Mucosa of descending colon (tissue), 3 donors: ENCODE measurements at regions not wholly inside any gene's neighbourhood (a gene's known extent, or its start where the extent isn't known, plus 50 kb on each side); places are given as distances from the start of the nearest gene placed in this dataset.

Experiments
- ATAC-seq: fragments of 200-7000 bp; cut with Tn5 transposase; one replicate; pipeline ENCODE4 v1.9.1; 2020; ENCODE audit warnings: mild to moderate bottlenecking, moderate library complexity
- DNase-seq, 3 donors: peaks; one replicate each; pipeline ENCODE4 v3.0.0-alpha.2; 2020
- H3K36me3 ChIP-seq: fragments of 200-600 bp; one replicate; pipeline ENCODE4 v1.8.0; 2021; ENCODE audit warnings: low read depth, mild to moderate bottlenecking
- H3K4me1 ChIP-seq: fragments of 200-600 bp; one replicate; pipeline ENCODE4 v1.8.0; 2021; ENCODE audit warnings: low read depth, mild to moderate bottlenecking
- H3K4me3 ChIP-seq: fragments of 200-600 bp; one replicate; pipeline ENCODE4 v1.8.0; 2021; ENCODE audit warnings: mild to moderate bottlenecking
- H3K9me3 ChIP-seq: fragments of 200-600 bp; one replicate; pipeline ENCODE4 v1.8.0; 2021; ENCODE audit warnings: mild to moderate bottlenecking
- CTCF ChIP-seq: fragments of 200-600 bp; IDR thresholded peaks from one replicate; pipeline ENCODE4 v1.8.0; 2022; ENCODE audit warnings: antibody characterized with exemption, mild to moderate bottlenecking
- intact Hi-C, 2 donors: fragments of 100-400 bp; cut with DNase I in 1 of 2; cut with micrococcal nuclease in 1 of 2; formaldehyde crosslinking; loops; one replicate each; pipeline versions ENCODE4 v1.11.0 to v1.11.1; 2022; cut with DNase I, micrococcal nuclease
- donor health status: DM: no; HTN: no; CAD: no; lungs with moderate emphysema.
- donor health status: DM: no; HTN: no; CAD: no.
- donor health status: DM: no; HTN: yes; CAD: no.

- H3K4me3 ChIP-seq, result no peak overlapping the region
- DNase-seq (peak; percentile 56 to 95 (median 76)), ATAC-seq (peak; percentile 99)
- no peaks in the 10 kb centered on the region for H3K4me1 ChIP-seq
- H3K9me3 ChIP-seq, result no peaks in the 10 kb centered on the region
- no peaks in the 10 kb centered on the region for H3K36me3 ChIP-seq
- intact Hi-C loops, result no loop called here
- peak; percentile 78 for TF ChIP-seq CTCF
Observed at GRCh38 chr18:45212181-45213039, 402.9 kb upstream of the SLC14A2 start.

GRCh38 chr18:45213040-45213333 is 402.3 kb upstream of the SLC14A2 start:
- H3K9me3 ChIP-seq, result no peaks in the 10 kb centered on the region
- no peak for ATAC-seq
- intact Hi-C loops, result no loop called here

GRCh38 chr18:45218436-45218835 is 396.8 kb upstream of the SLC14A2 start:
- TF ChIP-seq CTCF, result no peak

More at GRCh38 chr18:45213040-45213333, 402.3 kb upstream of the SLC14A2 start:
- no peak for DNase-seq
- no peaks in the 10 kb centered on the region for H3K4me1 ChIP-seq
- H3K36me3 ChIP-seq, result no peaks in the 10 kb centered on the region
- no peak overlapping the region for H3K4me3 ChIP-seq
- no peak for TF ChIP-seq CTCF

GRCh38 chr18:45221363-45221762 is 393.9 kb upstream of the SLC14A2 start:
- Histone ChIP-seq H3K4me1 (no peaks in the 10 kb centered on the region), H3K4me3 (no peak overlapping the region), H3K9me3 (no peaks in the 10 kb centered on the region), H3K36me3 (no peaks in the 10 kb centered on the region)
- TF ChIP-seq CTCF, result no peak
- DNase-seq (no peak), ATAC-seq (no peak)
- intact Hi-C loops, result loop anchor here in 1 of 2 donors (5.0 kb wide), 1 partner anchor 644 kb away; no protein-coding TSS in a partner anchor

More at GRCh38 chr18:45218436-45218835, 396.8 kb upstream of the SLC14A2 start:
- intact Hi-C loops, result no loop called here
- Histone ChIP-seq H3K9me3 (no peaks in the 10 kb centered on the region), H3K4me3 (no peak overlapping the region), H3K4me1 (no peaks in the 10 kb centered on the region), H3K36me3 (no peaks in the 10 kb centered on the region)
- no peak for ATAC-seq
- no peak for DNase-seq

- no peaks in the 10 kb centered on the region for H3K36me3 ChIP-seq
- H3K4me3 ChIP-seq, result no peak overlapping the region
- ATAC-seq (no peak), DNase-seq (no peak)
- H3K4me1 ChIP-seq, result no peaks in the 10 kb centered on the region
- H3K9me3 ChIP-seq, result no peaks in the 10 kb centered on the region
- intact Hi-C loops, result loop anchor here in 1 of 2 donors (5.0 kb wide), 1 partner anchor 645 kb away; no protein-coding TSS in a partner anchor
- no peak for TF ChIP-seq CTCF
Observed at GRCh38 chr18:45222180-45222579, 393.1 kb upstream of the SLC14A2 start.
